ENCODE measurements at regions not wholly inside any gene's neighbourhood (a gene's known extent, or its start where the extent isn't known, plus 50 kb on each side); places are given as distances from the start of the nearest gene placed in this dataset.

DNA sequence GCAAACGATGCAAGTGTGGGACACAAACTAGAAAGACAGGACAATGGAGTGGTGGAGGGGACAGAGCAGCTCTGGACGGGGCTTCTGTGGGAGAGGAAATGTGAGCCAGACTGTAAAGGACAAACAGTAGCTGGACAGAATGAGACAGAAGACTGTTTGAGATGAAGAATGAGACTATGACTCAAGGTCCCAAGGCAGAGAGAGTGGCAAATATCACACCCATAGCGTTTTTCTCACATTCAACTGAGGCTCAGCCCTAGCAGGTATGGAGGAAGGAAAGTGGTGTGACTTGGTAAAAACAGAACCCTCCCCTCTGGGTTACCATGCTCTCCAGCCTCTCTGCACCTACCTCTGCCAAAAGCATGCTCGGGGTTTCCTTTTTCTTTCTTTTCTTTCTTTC lies 96.5 kb downstream of the RPL27A start:
- peaks cover 5 to 6% of the 10 kb centered on the region in 2 experiments for H3K4me1 ChIP-seq (ENCODE audit: control insufficient read depth in 1 of 2, insufficient read depth in 1 of 2, low read depth in 1 of 2, low read length in 1 of 2)
- H3K9me3 ChIP-seq = no peaks in the 10 kb centered on the region
- H3K4me3 ChIP-seq (ENCODE audit: low read depth in 1 of 2, low read length in 1 of 2) = no peak overlapping the region
- H3K36me3 ChIP-seq = no peaks in the 10 kb centered on the region
- TF ChIP-seq, protein P1, sequence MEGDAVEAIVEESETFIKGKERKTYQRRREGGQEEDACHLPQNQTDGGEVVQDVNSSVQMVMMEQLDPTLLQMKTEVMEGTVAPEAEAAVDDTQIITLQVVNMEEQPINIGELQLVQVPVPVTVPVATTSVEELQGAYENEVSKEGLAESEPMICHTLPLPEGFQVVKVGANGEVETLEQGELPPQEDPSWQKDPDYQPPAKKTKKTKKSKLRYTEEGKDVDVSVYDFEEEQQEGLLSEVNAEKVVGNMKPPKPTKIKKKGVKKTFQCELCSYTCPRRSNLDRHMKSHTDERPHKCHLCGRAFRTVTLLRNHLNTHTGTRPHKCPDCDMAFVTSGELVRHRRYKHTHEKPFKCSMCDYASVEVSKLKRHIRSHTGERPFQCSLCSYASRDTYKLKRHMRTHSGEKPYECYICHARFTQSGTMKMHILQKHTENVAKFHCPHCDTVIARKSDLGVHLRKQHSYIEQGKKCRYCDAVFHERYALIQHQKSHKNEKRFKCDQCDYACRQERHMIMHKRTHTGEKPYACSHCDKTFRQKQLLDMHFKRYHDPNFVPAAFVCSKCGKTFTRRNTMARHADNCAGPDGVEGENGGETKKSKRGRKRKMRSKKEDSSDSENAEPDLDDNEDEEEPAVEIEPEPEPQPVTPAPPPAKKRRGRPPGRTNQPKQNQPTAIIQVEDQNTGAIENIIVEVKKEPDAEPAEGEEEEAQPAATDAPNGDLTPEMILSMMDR (IDR thresholded peaks at IDR 0.05) = no peak
- H3K27me3 ChIP-seq = no peaks in the 10 kb centered on the region
- H3K27ac ChIP-seq = no peak overlapping the region

DNA sequence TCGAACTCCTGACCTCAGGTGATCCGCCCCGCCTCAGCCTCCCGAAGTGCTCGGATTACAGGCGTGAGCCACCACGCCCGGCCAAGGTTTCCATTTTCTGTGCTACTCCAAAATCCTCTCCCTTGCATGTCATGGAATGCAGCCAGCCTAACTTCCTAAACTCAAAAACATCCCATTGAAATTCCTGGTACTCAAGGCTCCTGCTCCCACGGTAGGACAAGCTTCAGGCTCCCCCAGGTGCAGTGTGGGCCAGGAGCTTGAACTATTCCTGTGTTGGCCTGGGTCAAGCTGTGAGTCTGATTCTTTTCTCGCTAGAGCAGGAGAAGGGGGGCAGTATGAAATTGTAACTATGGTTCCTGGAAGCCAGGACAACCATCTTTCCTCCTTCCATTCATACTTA lies 97.1 kb downstream of the RPL27A start:
- Histone ChIP-seq H3K27ac (no peak overlapping the region), H3K27me3 (no peaks in the 10 kb centered on the region), H3K36me3 (no peaks in the 10 kb centered on the region), H3K4me3 (ENCODE audit: low read depth in 1 of 2, low read length in 1 of 2) (no peak overlapping the region), H3K9me3 (no peaks in the 10 kb centered on the region), H3K4me1 (ENCODE audit: control insufficient read depth in 1 of 2, insufficient read depth in 1 of 2, low read depth in 1 of 2, low read length in 1 of 2) (peaks cover 0 to under 1% of the 10 kb centered on the region in 2 experiments)
- TF ChIP-seq, protein P1 (IDR thresholded peaks at IDR 0.05) = no peak

DNA sequence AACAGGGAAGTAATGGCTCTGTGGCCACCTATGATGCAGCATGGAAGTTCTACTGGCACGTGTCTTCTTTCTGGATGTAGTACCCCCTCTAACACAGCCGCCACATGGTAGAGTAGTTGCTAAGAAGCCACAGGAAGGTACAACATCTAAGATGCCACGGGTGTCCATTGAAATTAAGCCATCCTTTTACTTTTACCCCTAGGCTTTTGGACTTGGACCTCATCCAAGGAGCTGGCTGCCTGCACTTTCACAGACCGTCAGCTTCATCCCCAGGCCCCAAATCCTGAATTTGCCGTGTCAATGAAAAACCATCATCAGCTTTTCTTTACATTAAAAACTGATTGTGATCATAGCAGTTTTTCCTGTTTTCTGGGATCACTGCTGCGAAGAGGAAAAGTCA lies 102.4 kb downstream of the RPL27A start:
- Histone ChIP-seq H3K27ac (no peak overlapping the region), H3K27me3 (no peaks in the 10 kb centered on the region), H3K9me3 (no peaks in the 10 kb centered on the region), H3K4me1 (ENCODE audit: control insufficient read depth in 1 of 2, insufficient read depth in 1 of 2, low read depth in 1 of 2, low read length in 1 of 2) (peaks cover 8 to 10% of the 10 kb centered on the region in 2 experiments), H3K4me3 (ENCODE audit: low read depth in 1 of 2, low read length in 1 of 2) (no peak overlapping the region), H3K36me3 (no peaks in the 10 kb centered on the region)
- TF ChIP-seq, protein P1 (IDR thresholded peaks at IDR 0.05) = no peak

DNA sequence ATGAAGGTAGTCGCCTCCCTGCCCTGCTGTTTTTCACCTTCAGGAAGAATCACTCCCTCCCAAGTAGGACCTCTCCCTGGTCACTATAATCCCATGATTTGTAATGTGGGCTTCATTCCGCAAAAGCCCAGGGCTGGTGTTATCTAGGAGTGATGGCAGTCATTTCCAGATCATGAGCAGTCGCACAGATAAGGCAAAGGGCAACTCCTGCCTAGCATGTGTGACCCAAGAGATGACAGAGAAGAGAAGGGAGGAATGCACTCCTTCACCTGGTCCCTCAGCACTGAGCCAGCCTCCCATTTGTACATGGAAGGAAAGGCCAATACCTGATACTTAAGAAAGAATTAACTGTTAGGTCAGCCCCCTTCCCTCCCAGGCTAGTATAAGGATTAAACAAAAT lies 102.9 kb downstream of the RPL27A start:
- no peaks in the 10 kb centered on the region for H3K27me3 ChIP-seq
- H3K4me1 ChIP-seq (ENCODE audit: control insufficient read depth in 1 of 2, insufficient read depth in 1 of 2, low read depth in 1 of 2, low read length in 1 of 2) = peaks cover 8 to 10% of the 10 kb centered on the region in 2 experiments
- H3K9me3 ChIP-seq = no peaks in the 10 kb centered on the region
- no peak overlapping the region for H3K27ac ChIP-seq
- TF ChIP-seq, protein P1 (IDR thresholded peaks at IDR 0.05) = no peak
- H3K4me3 ChIP-seq (ENCODE audit: low read depth in 1 of 2, low read length in 1 of 2) = no peak overlapping the region
- no peaks in the 10 kb centered on the region for H3K36me3 ChIP-seq

DNA sequence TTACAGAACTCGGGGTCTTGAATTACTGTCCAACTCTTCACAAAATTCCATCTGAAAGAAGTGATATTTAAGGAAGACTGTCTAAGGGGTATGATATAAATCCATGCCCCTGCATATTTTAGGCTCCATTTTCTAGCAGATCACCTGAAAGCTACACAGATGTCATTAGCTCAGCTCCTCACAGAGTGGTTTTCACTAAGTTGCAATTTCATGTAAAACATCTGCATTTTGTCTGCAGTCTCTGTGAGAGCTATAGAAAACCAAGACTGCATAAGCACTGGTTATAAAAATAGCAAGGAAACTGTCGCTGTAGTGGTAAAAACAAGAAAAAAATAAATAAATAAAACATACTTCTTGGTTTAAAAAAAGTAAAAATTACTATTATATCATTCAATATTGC lies 103.4 kb downstream of the RPL27A start:
- Histone ChIP-seq H3K27me3 (no peaks in the 10 kb centered on the region), H3K36me3 (no peaks in the 10 kb centered on the region), H3K9me3 (no peaks in the 10 kb centered on the region), H3K4me3 (ENCODE audit: low read depth in 1 of 2, low read length in 1 of 2) (no peak overlapping the region), H3K27ac (no peak overlapping the region), H3K4me1 (ENCODE audit: control insufficient read depth in 1 of 2, insufficient read depth in 1 of 2, low read depth in 1 of 2, low read length in 1 of 2) (peaks cover 9 to 11% of the 10 kb centered on the region in 2 experiments)
- TF ChIP-seq, protein P1 (IDR thresholded peaks at IDR 0.05) = no peak

DNA sequence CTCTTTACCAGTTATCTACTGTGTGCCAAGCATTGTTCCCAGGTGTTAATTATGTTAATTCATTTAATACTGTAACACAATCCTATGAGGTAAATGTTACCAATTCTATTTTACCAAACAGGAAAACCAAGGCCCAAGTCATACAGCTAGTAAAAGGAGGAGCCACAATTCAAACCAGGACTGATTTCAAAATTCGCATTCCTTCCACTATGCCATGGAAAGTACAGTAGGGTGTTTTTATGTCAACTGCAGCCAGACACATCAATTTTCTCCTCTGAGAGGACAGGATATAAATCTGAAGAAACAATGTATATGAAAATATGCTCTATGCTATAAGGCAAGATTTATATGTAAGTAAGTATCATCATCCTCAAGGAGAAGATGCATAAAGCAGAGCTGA lies 104.3 kb downstream of the RPL27A start:
- Histone ChIP-seq H3K4me3 (ENCODE audit: low read depth in 1 of 2, low read length in 1 of 2) (no peak overlapping the region), H3K9me3 (no peaks in the 10 kb centered on the region), H3K27me3 (no peaks in the 10 kb centered on the region), H3K4me1 (ENCODE audit: control insufficient read depth in 1 of 2, insufficient read depth in 1 of 2, low read depth in 1 of 2, low read length in 1 of 2) (peaks cover 13% of the 10 kb centered on the region in 2 experiments), H3K36me3 (no peaks in the 10 kb centered on the region), H3K27ac (no peak overlapping the region)
- TF ChIP-seq, protein P1 (IDR thresholded peaks at IDR 0.05) = no peak
